HepG2 (cell line): ENCODE measurements at regions not wholly inside any gene's neighbourhood (a gene's known extent, or its start where the extent isn't known, plus 50 kb on each side); places are given as distances from the start of the nearest gene placed in this dataset.

Source experiments
- ATAC-seq: fragments of 200-7000 bp; cut with Tn5 transposase; 3 replicates; pipeline ENCODE4 v1.9.1; 2020; ENCODE audit warnings: mild to moderate bottlenecking, moderate library complexity
- BruUV-seq: library from RNA; stranded (reverse); fragments of 400-500 nt; replicated peaks from 2 replicates; lab custom pipeline; 2021; lab: Mats Ljungman, UMichigan
- CTCF ChIA-PET: fragments of 300-600 bp; formaldehyde crosslinking; extraction: SDS; loops from one replicate; lab custom pipeline; 2021; ENCODE audit warnings: low total read pairs, inconsistent platforms, low intra/inter-chr PET ratio; lab: Yijun Ruan, JAX
- POLR2A ChIA-PET: fragments of 350-600 bp; sonication (Branson Sonifier 250); formaldehyde crosslinking; loops from one replicate; lab custom pipeline; 2020; ENCODE audit warnings: antibody characterized with exemption, inconsistent platforms; lab: Yijun Ruan, JAX
- DNase-seq: peaks from one replicate; pipeline ENCODE4 v3.0.0-alpha.2; 2015; ENCODE audit warnings: low spot score
- FAIRE-seq: peaks from 3 replicates; lab custom pipeline; 2011; peaks lifted over from hg19 to GRCh38; lab: Jason Lieb, UNC
- H2AFZ ChIP-seq: one replicate; pipeline ENCODE4 v1.6.1; 2011; ENCODE audit warnings: low read length, inconsistent platforms
- H3K27ac ChIP-seq: fragments of 300-600 bp; 3 replicates; pipeline ENCODE4 v1.8.0; 2011; ENCODE audit warnings: mixed run types, mild to moderate bottlenecking, mixed read lengths, low read length, inconsistent platforms; ENCODE audit not compliant: insufficient read depth; ENCODE audit errors: extremely low read length
- H3K27me3 ChIP-seq, 2 experiments: fragments of 200-600 bp in 1 of 2; 2 replicates in 1 of 2; 3 replicates in 1 of 2; pipeline versions ENCODE4 v1.6.0 to v1.8.0; 2011; ENCODE audit warnings: low read length in 2 of 2, mild to moderate bottlenecking in 2 of 2, moderate library complexity in 2 of 2, inconsistent platforms in 1 of 2; ENCODE audit not compliant: insufficient read depth in 2 of 2, control insufficient read depth in 1 of 2
- H3K36me3 ChIP-seq, 2 experiments: fragments of 200-600 bp in 1 of 2; replicated peaks in 1 of 2; 2 replicates in 1 of 2; 3 replicates in 1 of 2; pipeline versions ENCODE4 v1.5.1 to v1.8.0; 2011; ENCODE audit warnings: low read length in 2 of 2, inconsistent platforms in 1 of 2; ENCODE audit not compliant: insufficient read depth in 2 of 2, control insufficient read depth in 1 of 2
- H3K4me1 ChIP-seq: 2 replicates; pipeline ENCODE4 v1.5.1; 2012; ENCODE audit warnings: low read length, inconsistent platforms; ENCODE audit not compliant: insufficient read depth
- H3K4me2 ChIP-seq: 2 replicates; pipeline ENCODE4 v1.6.0; 2011; ENCODE audit warnings: low read depth, low read length, inconsistent platforms
- H3K4me3 ChIP-seq, 3 experiments: fragments of 200-600 bp in 1 of 3; sonication (generic), shearing (Covaris generic) in 1 of 3; replicated peaks in 1 of 3; 2 replicates each; pipeline ENCODE4 v1.5.1; 2011 to 2016; ENCODE audit warnings: low read length in 3 of 3, inconsistent platforms in 2 of 3, low read depth in 2 of 3, mild to moderate bottlenecking in 2 of 3, control low read depth in 1 of 3, mixed read lengths in 1 of 3; ENCODE audit not compliant: insufficient read depth in 1 of 3
- H3K79me2 ChIP-seq: one replicate; pipeline ENCODE4 v1.6.1; 2011; ENCODE audit warnings: low read length, inconsistent platforms; ENCODE audit not compliant: insufficient read depth
- H3K9ac ChIP-seq: 2 replicates; pipeline ENCODE4 v1.6.0; 2011; ENCODE audit warnings: mild to moderate bottlenecking, low read depth, low read length, inconsistent platforms; ENCODE audit not compliant: insufficient read depth
- H3K9me3 ChIP-seq: 2 replicates; pipeline ENCODE4 v1.5.1; 2012; ENCODE audit warnings: mild to moderate bottlenecking, low read length
- H4K20me1 ChIP-seq: 2 replicates; pipeline ENCODE4 v1.6.0; 2011; ENCODE audit warnings: inconsistent platforms, mild to moderate bottlenecking, low read length, moderate library complexity; ENCODE audit not compliant: insufficient read depth
- FOSL1 ChIP-seq: sonication (generic); formaldehyde crosslinking; IDR thresholded peaks from 2 replicates; pipeline ENCODE4 v1.9.0; 2021; ENCODE audit warnings: missing genetic modification reagents, borderline replicate concordance
- HIVEP1 ChIP-seq: sonication (generic); formaldehyde crosslinking; IDR thresholded peaks from 2 replicates; pipeline ENCODE4 v1.4.0; 2020; ENCODE audit warnings: mild to moderate bottlenecking, missing genetic modification reagents
- JDP2 ChIP-seq: sonication (generic); formaldehyde crosslinking; IDR thresholded peaks from 2 replicates; pipeline ENCODE4 v1.8.1; 2022; ENCODE audit warnings: missing genetic modification reagents, borderline replicate concordance
- POLR2A ChIP-seq, 2 experiments: IDR thresholded peaks; 2 replicates each; pipeline ENCODE4 v1.6.1; 2011; ENCODE audit warnings: low read depth in 2 of 2, low read length in 2 of 2, mild to moderate bottlenecking in 1 of 2, moderate library complexity in 1 of 2; ENCODE audit not compliant: insufficient read depth in 1 of 2
- TRIM24 ChIP-seq: sonication (generic); formaldehyde crosslinking; IDR thresholded peaks from 2 replicates; pipeline ENCODE4 v1.8.0; 2022; ENCODE audit warnings: mild to moderate bottlenecking, missing genetic modification reagents
- U2AF1 ChIP-seq: fragments of 200-400 bp; formaldehyde crosslinking; optimal IDR thresholded peaks from 2 replicates; pipeline ENCODE3; 2017; ENCODE audit warnings: mild to moderate bottlenecking, low read depth, low read length
- ZBTB21 ChIP-seq: sonication (generic); formaldehyde crosslinking; IDR thresholded peaks from 2 replicates; pipeline ENCODE4 v1.4.0; 2020; ENCODE audit warnings: missing genetic modification reagents
- ZNF776 ChIP-seq: sonication (generic); formaldehyde crosslinking; IDR thresholded peaks from 2 replicates; pipeline ENCODE4 v1.4.0; 2020; ENCODE audit warnings: mild to moderate bottlenecking, missing genetic modification reagents
- ZNF83 ChIP-seq: sonication (generic); formaldehyde crosslinking; IDR thresholded peaks from 2 replicates; pipeline ENCODE4 v1.4.0; 2020; ENCODE audit warnings: missing genetic modification reagents, mild to moderate bottlenecking, borderline replicate concordance
- WGBS: methylation state at CpG from one replicate; pipeline ENCODE4 v1.1.6; 2017; ENCODE audit warnings: low lambda C conversion rate; 5-methylcytosine and 5-hydroxymethylcytosine counted together
- in situ Hi-C: cut with HindIII; loops from 2 replicates; pipeline ENCODE4 v1.10.0; 2017; ENCODE audit warnings: low pct_unique_long_range_greater_than_20kb; ENCODE audit not compliant: extremely low pct_ligation_motif_present
- intact Hi-C: fragments of 100-400 bp; cut with micrococcal nuclease; formaldehyde crosslinking; loops from one replicate; pipeline ENCODE4 v1.10.0; 2022; ENCODE audit not compliant: unreplicated experiment
- TF ChIP-seq, protein P1 (sequence below): sonication (generic); formaldehyde crosslinking; IDR thresholded peaks from 2 replicates; pipeline ENCODE4 v1.5.1; 2020; ENCODE audit warnings: mild to moderate bottlenecking, missing genetic modification reagents, borderline replicate concordance
- TF ChIP-seq, protein P2 (sequence below): sonication (generic); formaldehyde crosslinking; IDR thresholded peaks from 2 replicates; pipeline ENCODE4 v1.4.0; 2020; ENCODE audit warnings: mild to moderate bottlenecking, missing genetic modification reagents

DNA sequence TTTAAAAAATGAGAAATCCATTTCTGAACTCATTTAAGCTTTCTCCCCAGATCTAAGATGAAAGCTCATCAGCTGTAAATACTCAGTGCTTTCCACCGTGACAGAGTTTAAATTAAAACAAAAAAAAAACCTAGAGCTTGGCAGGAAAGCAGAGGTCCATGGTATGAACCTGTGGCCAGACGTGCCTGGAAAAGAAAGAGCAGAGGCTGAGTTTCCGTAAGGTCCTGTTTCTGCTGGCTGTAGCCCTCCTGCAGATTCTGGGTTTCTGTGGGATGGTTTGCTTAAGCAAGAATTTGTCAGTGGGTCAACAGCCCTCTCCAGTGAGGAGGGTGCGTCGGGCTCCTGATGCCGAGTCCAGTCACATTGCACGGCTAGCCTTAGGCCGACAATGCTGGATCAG is 383.2 kb downstream of the SAMD5 start:
- H3K9me3 ChIP-seq = no peaks in the 10 kb centered on the region
- H2AFZ ChIP-seq = no peak overlapping the region
- H3K27me3 ChIP-seq = no peaks in the 10 kb centered on the region
- H4K20me1 ChIP-seq = no peaks in the 10 kb centered on the region
- ChIA-PET POLR2A (no interaction called here), CTCF (no interaction called here)
- in situ Hi-C loops (no loop called here), intact Hi-C loops (no loop called here)
- TF ChIP-seq ZBTB21 (CRISPR knock-in tag) (no peak), TRIM24 (no peak), ZNF776 (CRISPR knock-in tag) (no peak), ZNF83 (CRISPR knock-in tag) (no peak), U2AF1 (no peak), POLR2A (IDR thresholded peaks at IDR 0.05; ENCODE audit: insufficient read depth in 1 of 2, low read depth in 2 of 2, low read length in 2 of 2) (no peak), HIVEP1 (CRISPR knock-in tag) (no peak), FOSL1 (CRISPR knock-in tag) (no peak)
- WGBS = 50% methylated on average over 8 of the region's 8 CpGs
- no peak for FAIRE-seq
- no peak overlapping the region for H3K4me3 ChIP-seq
- DNase-seq = no peak
- no peak overlapping the region for H3K9ac ChIP-seq
- no peak overlapping the region for H3K27ac ChIP-seq
- H3K4me2 ChIP-seq = no peak overlapping the region
- no peaks in the 10 kb centered on the region for H3K79me2 ChIP-seq
- BruUV-seq = no TSS peak
- no peak for ATAC-seq
- no peaks in the 10 kb centered on the region for H3K4me1 ChIP-seq
- H3K36me3 ChIP-seq = no peaks in the 10 kb centered on the region

DNA sequence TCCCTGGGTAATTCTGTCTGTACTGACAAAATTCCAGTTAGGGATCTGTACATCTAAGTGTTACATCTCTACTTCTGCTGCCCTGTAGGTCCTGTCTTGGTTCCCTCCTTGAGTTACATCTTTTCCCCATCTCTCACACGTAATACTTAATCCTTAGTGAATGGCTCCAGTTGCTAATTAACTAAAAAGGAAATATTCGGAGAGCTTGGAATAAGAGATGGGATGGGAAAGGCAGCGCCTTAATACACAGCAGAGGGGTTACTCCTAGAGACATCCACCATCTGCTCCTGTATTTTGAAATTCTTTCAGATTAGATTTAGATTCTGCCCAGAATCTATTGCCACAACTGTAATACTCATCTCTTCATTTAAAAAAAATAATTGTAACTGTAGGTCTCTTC is 384.0 kb downstream of the SAMD5 start:
- Histone ChIP-seq H3K79me2 (no peaks in the 10 kb centered on the region), H3K27me3 (no peaks in the 10 kb centered on the region), H3K4me3 (no peak overlapping the region), H4K20me1 (no peaks in the 10 kb centered on the region), H3K36me3 (no peaks in the 10 kb centered on the region), H3K9me3 (no peaks in the 10 kb centered on the region), H3K4me2 (no peak overlapping the region), H3K27ac (no peak overlapping the region), H3K9ac (no peak overlapping the region), H3K4me1 (no peaks in the 10 kb centered on the region), H2AFZ (no peak overlapping the region)
- ChIA-PET POLR2A (no interaction called here), CTCF (no interaction called here)
- no TSS peak for BruUV-seq
- no peak for DNase-seq
- FAIRE-seq = no peak
- 30% methylated on average over 3 of the region's 3 CpGs for WGBS
- in situ Hi-C loops = no loop called here
- intact Hi-C loops = no loop called here
- no peak for ATAC-seq
- TF ChIP-seq, protein P1, sequence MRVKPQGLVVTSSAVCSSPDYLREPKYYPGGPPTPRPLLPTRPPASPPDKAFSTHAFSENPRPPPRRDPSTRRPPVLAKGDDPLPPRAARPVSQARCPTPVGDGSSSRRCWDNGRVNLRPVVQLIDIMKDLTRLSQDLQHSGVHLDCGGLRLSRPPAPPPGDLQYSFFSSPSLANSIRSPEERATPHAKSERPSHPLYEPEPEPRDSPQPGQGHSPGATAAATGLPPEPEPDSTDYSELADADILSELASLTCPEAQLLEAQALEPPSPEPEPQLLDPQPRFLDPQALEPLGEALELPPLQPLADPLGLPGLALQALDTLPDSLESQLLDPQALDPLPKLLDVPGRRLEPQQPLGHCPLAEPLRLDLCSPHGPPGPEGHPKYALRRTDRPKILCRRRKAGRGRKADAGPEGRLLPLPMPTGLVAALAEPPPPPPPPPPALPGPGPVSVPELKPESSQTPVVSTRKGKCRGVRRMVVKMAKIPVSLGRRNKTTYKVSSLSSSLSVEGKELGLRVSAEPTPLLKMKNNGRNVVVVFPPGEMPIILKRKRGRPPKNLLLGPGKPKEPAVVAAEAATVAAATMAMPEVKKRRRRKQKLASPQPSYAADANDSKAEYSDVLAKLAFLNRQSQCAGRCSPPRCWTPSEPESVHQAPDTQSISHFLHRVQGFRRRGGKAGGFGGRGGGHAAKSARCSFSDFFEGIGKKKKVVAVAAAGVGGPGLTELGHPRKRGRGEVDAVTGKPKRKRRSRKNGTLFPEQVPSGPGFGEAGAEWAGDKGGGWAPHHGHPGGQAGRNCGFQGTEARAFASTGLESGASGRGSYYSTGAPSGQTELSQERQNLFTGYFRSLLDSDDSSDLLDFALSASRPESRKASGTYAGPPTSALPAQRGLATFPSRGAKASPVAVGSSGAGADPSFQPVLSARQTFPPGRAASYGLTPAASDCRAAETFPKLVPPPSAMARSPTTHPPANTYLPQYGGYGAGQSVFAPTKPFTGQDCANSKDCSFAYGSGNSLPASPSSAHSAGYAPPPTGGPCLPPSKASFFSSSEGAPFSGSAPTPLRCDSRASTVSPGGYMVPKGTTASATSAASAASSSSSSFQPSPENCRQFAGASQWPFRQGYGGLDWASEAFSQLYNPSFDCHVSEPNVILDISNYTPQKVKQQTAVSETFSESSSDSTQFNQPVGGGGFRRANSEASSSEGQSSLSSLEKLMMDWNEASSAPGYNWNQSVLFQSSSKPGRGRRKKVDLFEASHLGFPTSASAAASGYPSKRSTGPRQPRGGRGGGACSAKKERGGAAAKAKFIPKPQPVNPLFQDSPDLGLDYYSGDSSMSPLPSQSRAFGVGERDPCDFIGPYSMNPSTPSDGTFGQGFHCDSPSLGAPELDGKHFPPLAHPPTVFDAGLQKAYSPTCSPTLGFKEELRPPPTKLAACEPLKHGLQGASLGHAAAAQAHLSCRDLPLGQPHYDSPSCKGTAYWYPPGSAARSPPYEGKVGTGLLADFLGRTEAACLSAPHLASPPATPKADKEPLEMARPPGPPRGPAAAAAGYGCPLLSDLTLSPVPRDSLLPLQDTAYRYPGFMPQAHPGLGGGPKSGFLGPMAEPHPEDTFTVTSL (CRISPR knock-in tag) = no peak
- TF ChIP-seq JDP2 (CRISPR knock-in tag) = no peak
- TF ChIP-seq, protein P2, sequence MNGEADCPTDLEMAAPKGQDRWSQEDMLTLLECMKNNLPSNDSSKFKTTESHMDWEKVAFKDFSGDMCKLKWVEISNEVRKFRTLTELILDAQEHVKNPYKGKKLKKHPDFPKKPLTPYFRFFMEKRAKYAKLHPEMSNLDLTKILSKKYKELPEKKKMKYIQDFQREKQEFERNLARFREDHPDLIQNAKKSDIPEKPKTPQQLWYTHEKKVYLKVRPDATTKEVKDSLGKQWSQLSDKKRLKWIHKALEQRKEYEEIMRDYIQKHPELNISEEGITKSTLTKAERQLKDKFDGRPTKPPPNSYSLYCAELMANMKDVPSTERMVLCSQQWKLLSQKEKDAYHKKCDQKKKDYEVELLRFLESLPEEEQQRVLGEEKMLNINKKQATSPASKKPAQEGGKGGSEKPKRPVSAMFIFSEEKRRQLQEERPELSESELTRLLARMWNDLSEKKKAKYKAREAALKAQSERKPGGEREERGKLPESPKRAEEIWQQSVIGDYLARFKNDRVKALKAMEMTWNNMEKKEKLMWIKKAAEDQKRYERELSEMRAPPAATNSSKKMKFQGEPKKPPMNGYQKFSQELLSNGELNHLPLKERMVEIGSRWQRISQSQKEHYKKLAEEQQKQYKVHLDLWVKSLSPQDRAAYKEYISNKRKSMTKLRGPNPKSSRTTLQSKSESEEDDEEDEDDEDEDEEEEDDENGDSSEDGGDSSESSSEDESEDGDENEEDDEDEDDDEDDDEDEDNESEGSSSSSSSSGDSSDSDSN = no peak
